ENCODE measurements at regions not wholly inside any gene's neighbourhood (a gene's known extent, or its start where the extent isn't known, plus 50 kb on each side); places are given as distances from the start of the nearest gene placed in this dataset.

GRCh38 chr2:207308519-207309224, 142.9 kb upstream of the KLF7 start:
- TF ChIP-seq, protein P1, sequence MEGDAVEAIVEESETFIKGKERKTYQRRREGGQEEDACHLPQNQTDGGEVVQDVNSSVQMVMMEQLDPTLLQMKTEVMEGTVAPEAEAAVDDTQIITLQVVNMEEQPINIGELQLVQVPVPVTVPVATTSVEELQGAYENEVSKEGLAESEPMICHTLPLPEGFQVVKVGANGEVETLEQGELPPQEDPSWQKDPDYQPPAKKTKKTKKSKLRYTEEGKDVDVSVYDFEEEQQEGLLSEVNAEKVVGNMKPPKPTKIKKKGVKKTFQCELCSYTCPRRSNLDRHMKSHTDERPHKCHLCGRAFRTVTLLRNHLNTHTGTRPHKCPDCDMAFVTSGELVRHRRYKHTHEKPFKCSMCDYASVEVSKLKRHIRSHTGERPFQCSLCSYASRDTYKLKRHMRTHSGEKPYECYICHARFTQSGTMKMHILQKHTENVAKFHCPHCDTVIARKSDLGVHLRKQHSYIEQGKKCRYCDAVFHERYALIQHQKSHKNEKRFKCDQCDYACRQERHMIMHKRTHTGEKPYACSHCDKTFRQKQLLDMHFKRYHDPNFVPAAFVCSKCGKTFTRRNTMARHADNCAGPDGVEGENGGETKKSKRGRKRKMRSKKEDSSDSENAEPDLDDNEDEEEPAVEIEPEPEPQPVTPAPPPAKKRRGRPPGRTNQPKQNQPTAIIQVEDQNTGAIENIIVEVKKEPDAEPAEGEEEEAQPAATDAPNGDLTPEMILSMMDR (IDR thresholded peaks at IDR 0.05) = no peak
- no peak for TF ChIP-seq POLR2AphosphoS5 (IDR thresholded peaks at IDR 0.05; ENCODE audit: low read depth, low read length)
- peak in 1 of 2 experiments; percentile 54; a peak in 3 of 4 replicates for TF ChIP-seq REST (IDR thresholded peaks at IDR 0.05; ENCODE audit: insufficient read depth in 1 of 2, low read depth in 2 of 2, low read length in 1 of 2)
- no peak for TF ChIP-seq SIN3A (IDR thresholded peaks at IDR 0.05; ENCODE audit: borderline replicate concordance, insufficient read depth, low read depth, low read length)

Data from Panc1 (cell line).